ENCODE measurements at regions not wholly inside any gene's neighbourhood (a gene's known extent, or its start where the extent isn't known, plus 50 kb on each side); places are given as distances from the start of the nearest gene placed in this dataset.

GRCh38 chr16:6667393-6667792, 665.3 kb upstream of the RBFOX1 start:
- DNase-seq, result no peak

- no peak for DNase-seq
Measured at GRCh38 chr16:6665126-6665525, 667.5 kb upstream of the RBFOX1 start.

- DNase-seq, result no peak
Measured at GRCh38 chr16:6663668-6664067, 669.0 kb upstream of the RBFOX1 start.

GRCh38 chr16:6656760-6657159, 675.9 kb upstream of the RBFOX1 start:
- no peak for DNase-seq

- DNase-seq, result no peak
Measured at GRCh38 chr16:6646891-6647290, 685.8 kb upstream of the RBFOX1 start.

GRCh38 chr16:6645768-6646568, 686.7 kb upstream of the RBFOX1 start:
- no peak for DNase-seq

- no peak for DNase-seq
Measured at GRCh38 chr16:6644916-6645315, 687.7 kb upstream of the RBFOX1 start.

- DNase-seq, result peak; percentile 45 to 63 (median 53)
Measured at GRCh38 chr16:6643080-6643686, 689.5 kb upstream of the RBFOX1 start.

GRCh38 chr16:6642271-6642670, 690.4 kb upstream of the RBFOX1 start:
- DNase-seq, result no peak

- no peak for DNase-seq
Measured at GRCh38 chr16:6641091-6641490, 691.6 kb upstream of the RBFOX1 start.

- DNase-seq, result no peak
Measured at GRCh38 chr16:6636457-6636856, 696.2 kb upstream of the RBFOX1 start.

- no peak for DNase-seq
Measured at GRCh38 chr16:6634151-6634550, 698.5 kb upstream of the RBFOX1 start.

- DNase-seq, result no peak
Measured at GRCh38 chr16:6633456-6633855, 699.2 kb upstream of the RBFOX1 start.

- DNase-seq, result no peak
Measured at GRCh38 chr16:6629110-6629509, 703.5 kb upstream of the RBFOX1 start.

GRCh38 chr16:6625606-6626005, 707.0 kb upstream of the RBFOX1 start:
- DNase-seq, result no peak

- no peak for DNase-seq
Measured at GRCh38 chr16:6618874-6619273, 713.8 kb upstream of the RBFOX1 start.

- no peak for DNase-seq
Measured at GRCh38 chr16:6616746-6617145, 715.9 kb upstream of the RBFOX1 start.

- DNase-seq, result no peak
Measured at GRCh38 chr16:6615636-6616035, 717.0 kb upstream of the RBFOX1 start.

- DNase-seq, result no peak
Measured at GRCh38 chr16:6611535-6611934, 721.1 kb upstream of the RBFOX1 start.

- no peak for DNase-seq
Measured at GRCh38 chr16:6605490-6605889, 727.2 kb upstream of the RBFOX1 start.

GRCh38 chr16:6603780-6604325, 728.8 kb upstream of the RBFOX1 start:
- no peak for DNase-seq

GRCh38 chr16:6602405-6602804, 730.2 kb upstream of the RBFOX1 start:
- DNase-seq, result no peak

GRCh38 chr16:6600167-6600566, 732.5 kb upstream of the RBFOX1 start:
- no peak for DNase-seq

Data from muscle of back (tissue), 3 donors.